Activated T-cell treated with anti-CD3 and anti-CD28 coated beads, Interleukin-2, amount 50 U/mL, for 1 hour (primary cell): ENCODE measurements at regions not wholly inside any gene's neighbourhood (a gene's known extent, or its start where the extent isn't known, plus 50 kb on each side); places are given as distances from the start of the nearest gene placed in this dataset.

ENCODE experiments used
- DNase-seq: peaks from one replicate; pipeline ENCODE4 v3.0.0-alpha.2; 2020

GRCh38 chr15:96023081-96023480 lies 307.4 kb upstream of the NR2F2 start:
- no peak for DNase-seq

GRCh38 chr15:96027501-96027900 lies 303.0 kb upstream of the NR2F2 start:
- no peak for DNase-seq

GRCh38 chr15:96028620-96029019 lies 301.9 kb upstream of the NR2F2 start:
- no peak for DNase-seq

- DNase-seq, result no peak
Measured at GRCh38 chr15:96029172-96029571, 301.3 kb upstream of the NR2F2 start.

- DNase-seq, result no peak
Measured at GRCh38 chr15:96031426-96032110, 298.9 kb upstream of the NR2F2 start.

- DNase-seq, result no peak
Measured at GRCh38 chr15:96035091-96035490, 295.4 kb upstream of the NR2F2 start.

- no peak for DNase-seq
Measured at GRCh38 chr15:96035635-96036034, 294.9 kb upstream of the NR2F2 start.

GRCh38 chr15:96037584-96037983 lies 292.9 kb upstream of the NR2F2 start:
- no peak for DNase-seq

GRCh38 chr15:96038131-96038530 lies 292.4 kb upstream of the NR2F2 start:
- no peak for DNase-seq

- DNase-seq, result no peak
Measured at GRCh38 chr15:96038650-96039049, 291.9 kb upstream of the NR2F2 start.

- no peak for DNase-seq
Measured at GRCh38 chr15:96041982-96042733, 288.3 kb upstream of the NR2F2 start.

- DNase-seq, result no peak
Measured at GRCh38 chr15:96042734-96043224, 287.7 kb upstream of the NR2F2 start.

GRCh38 chr15:96043591-96044171 lies 286.8 kb upstream of the NR2F2 start:
- no peak for DNase-seq

- DNase-seq, result no peak
Measured at GRCh38 chr15:96046620-96047240, 283.8 kb upstream of the NR2F2 start.

- DNase-seq, result no peak
Measured at GRCh38 chr15:96047255-96047931, 283.1 kb upstream of the NR2F2 start.

GRCh38 chr15:96049323-96049722 lies 281.2 kb upstream of the NR2F2 start:
- DNase-seq, result no peak

GRCh38 chr15:96049766-96050165 lies 280.7 kb upstream of the NR2F2 start:
- DNase-seq, result no peak

- DNase-seq, result no peak
Measured at GRCh38 chr15:96051598-96051997, 278.9 kb upstream of the NR2F2 start.

- no peak for DNase-seq
Measured at GRCh38 chr15:96052154-96052553, 278.3 kb upstream of the NR2F2 start.

- DNase-seq, result no peak
Measured at GRCh38 chr15:96052572-96053030, 277.9 kb upstream of the NR2F2 start.

- DNase-seq, result no peak
Measured at GRCh38 chr15:96053031-96053780, 277.3 kb upstream of the NR2F2 start.

- DNase-seq, result no peak
Measured at GRCh38 chr15:96053781-96054428, 276.6 kb upstream of the NR2F2 start.
